Esophagus (tissue), 2 donors: ENCODE measurements at regions not wholly inside any gene's neighbourhood (a gene's known extent, or its start where the extent isn't known, plus 50 kb on each side); places are given as distances from the start of the nearest gene placed in this dataset.

Experiments used
- H3K27ac ChIP-seq, 2 donors: one replicate each; pipeline ENCODE4 v1.5.1; 2013; ENCODE audit warnings: low read depth in 2 of 2, mild to moderate bottlenecking in 2 of 2, inconsistent platforms in 1 of 2, low read length in 1 of 2, moderate library complexity in 1 of 2
- H3K27me3 ChIP-seq, 2 donors: one replicate each; pipeline ENCODE4 v1.6.1; 2013; ENCODE audit warnings: low read length in 2 of 2, control low read depth in 1 of 2, mild to moderate bottlenecking in 1 of 2; ENCODE audit not compliant: insufficient read depth in 2 of 2, control insufficient read depth in 1 of 2
- H3K36me3 ChIP-seq, 2 donors: one replicate each; pipeline ENCODE4 v1.6.1; 2013; ENCODE audit warnings: low read length in 1 of 2; ENCODE audit not compliant: control insufficient read depth in 2 of 2, insufficient read depth in 2 of 2
- H3K4me1 ChIP-seq, 2 donors: one replicate each; pipeline ENCODE4 v1.6.1; 2013; ENCODE audit warnings: low read length in 1 of 2; ENCODE audit not compliant: control insufficient read depth in 2 of 2, insufficient read depth in 2 of 2
- H3K4me3 ChIP-seq, 2 donors: one replicate each; pipeline ENCODE4 v1.5.1; 2013; ENCODE audit warnings: low read length in 2 of 2, mild to moderate bottlenecking in 2 of 2, low read depth in 1 of 2, moderate library complexity in 1 of 2
- H3K9me3 ChIP-seq, 2 donors: one replicate each; pipeline ENCODE4 v1.6.1; 2013; ENCODE audit warnings: mild to moderate bottlenecking in 2 of 2, low read depth in 1 of 2, low read length in 1 of 2, moderate library complexity in 1 of 2; ENCODE audit not compliant: control insufficient read depth in 2 of 2, insufficient read depth in 1 of 2
- WGBS, 2 donors: extraction: QIAGEN DNeasy Blood & Tissue Kit; methylation state at CpG; one replicate each; pipeline ENCODE4 v1.1.7; 2013; 5-methylcytosine and 5-hydroxymethylcytosine counted together
- donor health status: healthy with polysubstance abuse.
- donor health status: Bipolar disorder and iron deficiency.

DNA sequence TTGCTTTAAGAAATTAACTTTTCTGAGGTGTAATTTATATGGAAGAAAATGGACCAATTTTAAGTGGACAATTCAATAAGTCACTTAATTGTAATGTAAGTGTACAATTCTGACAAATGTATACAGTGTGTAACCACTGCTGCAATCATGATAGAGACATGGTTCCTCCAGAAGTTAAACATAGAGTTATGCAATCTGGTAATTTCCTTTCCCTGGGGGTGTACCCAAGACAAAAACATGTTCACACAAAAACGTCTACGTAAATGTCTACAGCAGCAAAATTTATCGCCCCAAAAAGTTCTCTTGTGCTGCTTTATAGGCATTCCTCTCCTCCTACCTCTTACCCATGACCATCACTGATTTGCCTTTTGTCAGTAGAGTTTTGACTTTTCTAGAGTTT lies 141.5 kb downstream of the AQP4 start:
- no peaks in the 10 kb centered on the region for H3K4me1 ChIP-seq
- H3K4me3 ChIP-seq: no peak overlapping the region
- H3K27me3 ChIP-seq: peaks cover 0 to 2% of the 10 kb centered on the region in 2 donors
- no peaks in the 10 kb centered on the region for H3K36me3 ChIP-seq
- H3K9me3 ChIP-seq: no peaks in the 10 kb centered on the region
- H3K27ac ChIP-seq: no peak overlapping the region
- WGBS, 2 donors: 46 to 58% methylated on average over 3 of the region's 3 CpGs

DNA sequence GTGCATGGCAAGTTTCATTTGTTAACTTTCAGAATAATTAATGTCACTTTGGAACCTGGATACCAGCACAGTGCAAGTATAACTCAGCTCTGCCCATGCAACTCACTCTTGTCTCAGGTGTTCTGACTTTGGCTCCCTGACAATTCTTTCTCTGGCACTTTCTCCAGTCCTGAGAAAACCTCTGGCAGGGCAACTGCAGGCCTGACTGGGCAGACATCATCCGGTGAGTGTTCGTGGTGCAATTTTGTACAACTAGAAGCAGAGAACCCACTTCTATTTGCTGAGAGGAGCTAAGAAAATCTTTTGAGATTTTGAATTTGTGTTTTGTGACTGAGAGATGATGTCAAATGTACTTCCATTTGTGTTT lies 143.0 kb downstream of the AQP4 start:
- Histone ChIP-seq H3K27me3 (peaks cover 0 to 2% of the 10 kb centered on the region in 2 donors), H3K4me1 (no peaks in the 10 kb centered on the region), H3K27ac (no peak overlapping the region), H3K4me3 (no peak overlapping the region), H3K36me3 (no peaks in the 10 kb centered on the region), H3K9me3 (no peaks in the 10 kb centered on the region)
- 48 to 59% methylated on average over 2 of the region's 2 CpGs for WGBS, 2 donors

DNA sequence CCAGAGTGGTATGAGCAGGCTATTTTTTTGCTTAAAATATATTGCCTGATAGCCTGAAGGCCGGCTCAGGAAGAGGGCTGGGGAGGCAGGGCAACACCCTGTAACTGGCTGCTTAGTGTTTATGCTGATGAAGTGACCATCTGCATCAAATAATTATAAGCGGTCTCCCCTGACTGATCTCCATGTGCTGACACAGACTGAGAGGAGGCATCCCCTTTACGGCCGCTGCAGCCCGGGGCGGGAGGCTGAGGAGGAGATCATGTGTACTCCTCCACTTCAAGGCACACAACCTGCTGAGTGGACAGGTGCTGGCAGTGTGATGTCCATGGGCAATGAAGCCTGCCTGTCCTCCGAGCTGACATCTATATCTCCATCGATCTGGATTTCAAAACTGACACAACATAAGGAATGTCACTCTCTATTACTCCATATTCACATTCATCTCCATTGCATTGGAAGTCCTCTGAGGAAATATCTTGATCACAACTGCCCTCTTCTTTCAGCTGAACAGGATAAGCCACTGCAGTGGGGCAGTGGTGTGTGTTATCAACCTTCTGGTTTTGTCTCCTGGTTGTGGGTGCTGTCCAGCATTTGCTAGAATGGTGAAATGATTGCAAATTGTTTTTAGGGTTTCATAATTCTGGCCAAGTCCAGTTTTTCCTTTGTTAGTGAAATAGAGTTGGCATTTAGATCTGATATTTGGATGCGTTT lies 143.5 kb downstream of the AQP4 start:
- WGBS, 2 donors: 76 to 82% methylated on average over 9 of the region's 9 CpGs
- H3K27me3 ChIP-seq: peaks cover 0 to 2% of the 10 kb centered on the region in 2 donors
- H3K36me3 ChIP-seq: no peaks in the 10 kb centered on the region

DNA sequence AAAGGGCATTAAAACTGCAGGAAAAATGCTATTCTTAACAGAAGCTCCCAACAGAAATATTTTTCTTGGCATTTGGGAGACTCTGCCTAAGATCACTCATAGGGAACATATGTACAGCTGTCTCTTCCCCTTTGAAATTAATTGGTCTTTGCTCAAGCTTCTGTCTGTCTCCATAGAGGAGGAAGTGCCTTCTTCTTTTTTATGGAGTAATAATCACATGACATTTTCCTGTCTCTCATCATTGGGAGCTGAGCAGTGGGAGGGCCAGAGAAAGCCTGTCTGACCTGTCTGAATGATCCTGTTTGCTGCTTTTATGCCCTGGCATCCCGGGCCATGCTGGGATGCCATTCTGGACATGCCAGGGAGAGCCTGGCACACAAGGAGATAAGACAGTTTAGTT lies 145.6 kb downstream of the AQP4 start:
- no peak overlapping the region for H3K27ac ChIP-seq
- H3K4me1 ChIP-seq: no peaks in the 10 kb centered on the region
- 46 to 60% methylated on average over 1 of the region's 1 CpG for WGBS, 2 donors
- H3K4me3 ChIP-seq: no peak overlapping the region
- no peaks in the 10 kb centered on the region for H3K9me3 ChIP-seq
- H3K27me3 ChIP-seq: peaks cover 0 to 2% of the 10 kb centered on the region in 2 donors
- no peaks in the 10 kb centered on the region for H3K36me3 ChIP-seq

More for the DNA sequence above, 143.5 kb downstream of the AQP4 start:
- Histone ChIP-seq H3K27ac (no peak overlapping the region), H3K4me3 (no peak overlapping the region), H3K4me1 (no peaks in the 10 kb centered on the region), H3K9me3 (no peaks in the 10 kb centered on the region)

DNA sequence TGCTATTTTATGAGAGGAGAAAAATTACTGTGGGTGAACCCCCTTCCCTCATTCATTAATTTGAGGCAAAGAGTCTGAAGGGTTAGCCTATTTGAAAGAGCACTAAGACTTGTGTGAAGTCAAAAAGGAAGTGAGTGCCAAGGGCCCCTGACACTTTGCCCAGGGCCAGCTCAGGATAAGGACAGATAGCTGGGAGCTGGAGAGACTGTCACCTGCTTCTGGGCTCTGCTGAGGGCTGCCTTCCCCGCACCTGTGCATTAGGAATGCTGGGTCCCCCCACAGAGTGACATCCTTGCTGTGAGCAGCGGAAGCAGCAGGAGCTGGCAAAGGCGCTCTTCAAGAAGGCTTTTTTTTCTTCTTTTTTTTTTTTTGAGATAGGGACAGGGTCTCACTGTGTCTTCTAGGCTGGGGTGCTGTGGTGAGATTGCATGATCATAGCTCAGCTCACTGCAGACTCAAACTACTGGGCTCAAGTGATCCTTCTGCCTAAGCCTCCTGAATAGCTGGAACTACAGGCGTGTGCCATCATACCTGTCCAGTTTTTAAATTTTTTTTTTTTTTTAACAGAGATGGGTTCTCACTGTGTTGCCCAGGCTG lies 148.3 kb downstream of the AQP4 start:
- no peak overlapping the region for H3K27ac ChIP-seq
- H3K4me3 ChIP-seq: no peak overlapping the region
- H3K4me1 ChIP-seq: no peaks in the 10 kb centered on the region
- WGBS, 2 donors: 76 to 85% methylated on average over 4 of the region's 4 CpGs
- no peaks in the 10 kb centered on the region for H3K27me3 ChIP-seq
- H3K36me3 ChIP-seq: no peaks in the 10 kb centered on the region
- H3K9me3 ChIP-seq: no peaks in the 10 kb centered on the region

DNA sequence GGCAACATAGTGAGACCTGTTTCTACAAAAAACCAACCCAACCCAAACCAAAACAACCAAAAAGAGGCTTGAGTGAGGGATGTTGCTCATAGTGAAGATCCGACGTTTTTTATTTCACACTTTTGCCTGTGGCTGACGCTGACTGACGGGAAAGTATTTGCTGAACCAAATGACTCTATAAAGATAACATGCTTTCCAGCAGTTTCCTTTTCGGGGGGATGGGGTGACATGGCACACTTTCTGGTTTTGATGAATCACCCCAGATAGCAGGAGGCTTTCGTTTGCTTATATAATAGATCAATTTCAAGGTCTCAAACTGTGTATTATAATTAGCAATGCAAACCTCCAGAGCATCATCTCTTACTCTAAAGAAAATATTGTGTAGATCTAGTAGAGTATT lies 150.8 kb downstream of the AQP4 start:
- no peak overlapping the region for H3K27ac ChIP-seq
- no peaks in the 10 kb centered on the region for H3K9me3 ChIP-seq
- no peak overlapping the region for H3K4me3 ChIP-seq
- WGBS, 2 donors: 42 to 59% methylated on average over 6 of the region's 6 CpGs
- H3K4me1 ChIP-seq: no peaks in the 10 kb centered on the region
- no peaks in the 10 kb centered on the region for H3K27me3 ChIP-seq
- H3K36me3 ChIP-seq: no peaks in the 10 kb centered on the region

DNA sequence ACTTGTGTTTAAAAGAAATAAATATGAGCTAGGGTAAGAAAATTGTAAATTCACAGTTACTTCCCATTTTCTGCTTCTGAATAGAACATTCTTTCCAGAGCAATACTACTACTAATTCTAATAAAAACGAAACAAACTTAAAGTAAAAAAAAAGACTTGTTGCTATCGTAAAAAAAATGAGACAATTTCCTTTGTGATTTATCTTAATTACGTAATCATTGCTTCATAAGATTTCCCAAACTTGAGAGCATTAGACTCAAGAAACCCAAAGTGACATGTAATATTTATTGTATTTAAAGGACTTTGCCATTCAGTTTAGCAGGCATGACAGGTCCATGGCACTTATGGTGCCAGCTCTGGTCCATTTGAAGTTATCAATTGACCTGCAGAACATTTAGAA lies 153.8 kb downstream of the AQP4 start:
- no peaks in the 10 kb centered on the region for H3K36me3 ChIP-seq
- 71 to 83% methylated on average over 3 of the region's 3 CpGs for WGBS, 2 donors
- no peaks in the 10 kb centered on the region for H3K9me3 ChIP-seq
- H3K4me3 ChIP-seq: no peak overlapping the region
- no peak overlapping the region for H3K27ac ChIP-seq
- H3K4me1 ChIP-seq: no peaks in the 10 kb centered on the region
- H3K27me3 ChIP-seq: no peaks in the 10 kb centered on the region

DNA sequence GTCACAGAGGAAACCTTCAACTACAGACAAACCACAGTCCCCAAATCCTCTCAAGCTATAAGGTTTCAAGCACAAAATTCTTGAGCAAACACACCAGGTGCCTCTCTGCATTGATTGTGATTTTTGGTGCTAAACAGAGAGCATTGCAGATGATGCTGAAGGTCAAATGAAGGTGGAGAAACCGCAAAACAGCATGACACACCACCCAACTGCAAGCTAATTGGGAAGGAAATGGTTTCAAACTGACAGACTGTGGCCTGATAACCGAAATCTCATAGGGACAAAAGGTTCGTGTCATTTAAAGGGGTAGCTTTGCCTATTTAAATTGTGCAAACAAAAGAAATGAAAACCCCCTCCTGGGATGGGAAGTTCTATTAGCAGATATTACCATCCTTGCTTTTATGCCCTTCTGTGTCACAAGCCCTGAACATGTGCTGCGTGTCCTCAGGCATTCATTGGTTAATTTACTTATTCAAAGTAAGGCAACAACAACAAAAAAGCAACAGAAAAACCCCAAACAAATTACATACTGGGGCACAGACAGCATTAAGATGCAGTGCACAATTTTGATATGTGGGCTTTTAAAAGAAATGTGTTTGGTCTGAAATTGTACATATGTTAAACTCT lies 154.9 kb downstream of the AQP4 start:
- H3K27me3 ChIP-seq: no peaks in the 10 kb centered on the region
- no peaks in the 10 kb centered on the region for H3K9me3 ChIP-seq
- H3K4me3 ChIP-seq: no peak overlapping the region
- H3K4me1 ChIP-seq: no peaks in the 10 kb centered on the region
- H3K36me3 ChIP-seq: no peaks in the 10 kb centered on the region
- 63 to 64% methylated on average over 4 of the region's 4 CpGs for WGBS, 2 donors
- H3K27ac ChIP-seq: no peak overlapping the region

DNA sequence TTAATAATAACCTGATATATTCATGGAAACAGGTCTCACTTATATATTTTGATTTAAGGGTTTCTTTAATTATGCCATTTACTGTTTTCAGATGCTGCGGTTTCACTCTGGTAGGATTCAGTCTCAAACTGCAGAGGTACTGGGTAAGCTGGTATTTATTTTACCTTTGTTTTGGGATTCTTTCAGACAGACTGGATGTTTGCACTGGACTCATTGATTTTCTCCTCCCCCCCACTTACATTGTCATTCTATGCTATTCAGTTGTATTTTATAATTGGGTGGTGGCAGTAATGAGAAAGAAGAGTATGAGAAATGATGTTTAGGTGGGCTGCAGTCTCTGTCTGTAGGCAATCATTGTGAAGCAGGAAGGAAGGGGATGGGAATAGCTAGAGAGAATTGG lies 155.6 kb downstream of the AQP4 start:
- 83 to 97% methylated on average over 1 of the region's 1 CpG for WGBS, 2 donors
- H3K36me3 ChIP-seq: no peaks in the 10 kb centered on the region

More for the DNA sequence above, 155.6 kb downstream of the AQP4 start:
- Histone ChIP-seq H3K4me1 (no peaks in the 10 kb centered on the region), H3K27me3 (no peaks in the 10 kb centered on the region), H3K9me3 (no peaks in the 10 kb centered on the region), H3K27ac (no peak overlapping the region), H3K4me3 (no peak overlapping the region)
